ENCODE measurements at regions not wholly inside any gene's neighbourhood (a gene's known extent, or its start where the extent isn't known, plus 50 kb on each side); places are given as distances from the start of the nearest gene placed in this dataset.

DNA sequence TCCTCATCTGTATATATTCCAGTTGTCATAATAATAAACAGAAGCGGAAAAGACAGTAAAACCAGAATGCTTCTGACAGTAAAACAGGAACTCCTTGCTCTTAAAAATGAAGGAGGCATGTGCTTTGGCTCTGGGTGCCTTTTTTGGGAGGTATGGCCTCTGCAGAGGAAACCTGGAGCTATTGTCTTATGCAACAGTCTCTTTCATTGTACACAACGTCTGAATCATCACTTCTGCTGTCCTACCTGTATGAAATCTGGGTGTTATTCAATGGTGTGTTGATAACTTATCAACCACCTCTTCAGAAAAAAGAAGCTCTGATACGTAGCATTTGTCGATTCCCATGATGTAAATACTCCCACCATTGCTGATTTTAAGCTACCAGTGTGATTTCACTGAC, 64.8 kb downstream of the CDCA7 start:
- no peak for DNase-seq (ENCODE audit: low spot score)
- no peak for FAIRE-seq

DNA sequence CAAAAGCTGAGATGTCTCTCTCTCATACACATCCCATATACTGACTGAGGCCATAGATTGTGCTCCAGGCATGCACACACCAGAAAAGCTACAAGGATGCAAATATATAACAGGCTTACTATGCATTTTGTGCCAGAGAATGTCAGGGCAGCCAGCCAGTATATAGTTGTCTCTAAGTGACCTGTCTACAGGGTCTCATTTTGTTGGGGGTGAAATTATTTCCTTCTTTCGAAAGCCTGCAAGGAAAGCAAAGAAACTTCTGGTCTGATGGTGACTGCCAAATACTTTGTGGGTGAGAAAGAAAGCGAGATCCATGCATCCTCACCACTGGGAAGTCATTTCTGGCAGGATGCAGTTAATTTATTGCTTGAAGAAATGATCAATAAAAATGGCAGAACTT, 70.2 kb downstream of the CDCA7 start:
- FAIRE-seq = no peak
- DNase-seq (ENCODE audit: low spot score) = no peak

- DNase-seq (ENCODE audit: low spot score) = peak; percentile 52
- peak; percentile 37 for FAIRE-seq
Observed at GRCh38 chr2:173427887-173428668, 73.4 kb downstream of the CDCA7 start.

GRCh38 chr2:173431191-173431590, 76.5 kb downstream of the CDCA7 start:
- no peak for DNase-seq (ENCODE audit: low spot score)
- FAIRE-seq = no peak

GRCh38 chr2:173432049-173432754, 77.5 kb downstream of the CDCA7 start:
- no peak for DNase-seq (ENCODE audit: low spot score)

GRCh38 chr2:173434762-173435569, 80.3 kb downstream of the CDCA7 start:
- DNase-seq (ENCODE audit: low spot score) (no peak), FAIRE-seq (no peak)

More at GRCh38 chr2:173432049-173432754, 77.5 kb downstream of the CDCA7 start:
- FAIRE-seq = no peak

DNA sequence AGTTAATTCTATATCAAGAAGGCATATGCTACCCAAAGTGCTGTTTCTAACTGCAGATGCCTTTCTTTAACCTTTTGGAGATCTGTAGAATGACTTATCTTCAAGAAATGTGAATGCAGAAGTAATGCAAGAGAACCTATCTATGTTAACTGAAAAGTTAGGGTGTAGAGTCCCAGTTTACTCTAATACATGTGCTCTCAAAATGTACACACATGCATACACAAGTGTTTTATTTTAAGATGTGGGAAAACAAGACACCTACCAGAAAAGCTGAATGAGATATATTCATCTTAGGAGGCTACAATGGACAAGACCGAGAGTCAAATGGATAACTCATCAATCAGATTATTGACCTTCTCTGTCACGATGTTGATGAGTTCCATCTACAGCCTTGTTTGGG, 80.9 kb downstream of the CDCA7 start:
- no peak for FAIRE-seq

DNA sequence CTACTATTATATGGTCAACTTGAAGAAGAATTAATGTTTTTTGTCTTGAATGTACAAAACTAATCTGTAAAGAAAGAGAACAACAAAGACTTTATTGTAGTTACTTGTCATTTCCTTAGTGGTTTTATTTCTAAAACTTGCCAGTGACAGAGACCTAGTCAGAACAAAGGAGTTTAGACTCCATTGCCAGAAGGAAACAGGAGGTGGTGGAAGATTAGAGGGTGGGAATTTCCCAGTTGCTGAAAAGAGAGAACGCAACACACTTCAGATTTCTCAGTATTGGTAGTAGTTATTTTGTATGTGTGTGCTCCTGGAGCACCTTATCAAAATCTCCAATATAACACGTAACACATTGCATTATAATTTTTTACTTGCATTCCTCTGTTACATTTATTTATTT, 81.4 kb downstream of the CDCA7 start:
- FAIRE-seq = no peak
- DNase-seq (ENCODE audit: low spot score) = no peak

More for the DNA sequence above, 80.9 kb downstream of the CDCA7 start:
- DNase-seq (ENCODE audit: low spot score) = no peak

DNA sequence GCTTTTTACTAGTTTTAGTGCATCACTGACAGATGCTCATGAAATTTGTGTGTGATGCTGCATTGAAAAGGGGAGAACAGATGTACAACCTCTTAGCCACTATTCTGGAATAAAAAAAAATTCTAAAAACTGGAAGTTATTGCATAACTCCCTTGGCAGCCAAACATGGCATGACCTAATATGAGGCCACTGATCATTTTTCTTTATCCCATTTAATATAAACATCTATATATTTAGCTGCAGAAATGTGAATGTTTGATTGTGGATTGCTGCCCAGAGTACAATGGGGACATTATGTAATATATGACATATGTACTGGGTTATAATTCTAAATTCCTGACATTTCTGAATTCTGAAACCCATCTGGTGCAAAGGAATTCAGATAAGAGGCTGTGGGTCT, 86.5 kb downstream of the CDCA7 start:
- FAIRE-seq (no peak), DNase-seq (ENCODE audit: low spot score) (no peak)

DNA sequence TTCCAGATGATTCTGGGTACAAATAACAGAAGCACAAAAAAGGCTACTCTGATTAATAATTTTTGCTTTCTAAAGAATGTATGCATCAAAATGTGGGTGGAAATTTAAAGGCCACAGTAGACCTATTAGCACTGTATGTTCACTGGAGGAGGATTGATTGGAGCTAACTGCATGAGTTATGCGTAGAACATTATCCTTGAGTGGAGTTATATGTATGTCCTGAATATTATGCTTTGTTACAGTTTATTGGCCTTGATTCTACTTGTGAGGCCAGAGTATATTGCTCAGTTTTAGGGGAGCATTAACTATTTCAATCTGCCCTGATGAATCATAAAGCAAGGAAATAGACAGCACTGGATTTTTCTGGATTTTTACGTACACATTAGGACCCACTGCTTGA, 87.9 kb downstream of the CDCA7 start:
- no peak for DNase-seq (ENCODE audit: low spot score)
- no peak for FAIRE-seq

GRCh38 chr2:173446722-173447121, 92.0 kb downstream of the CDCA7 start:
- DNase-seq (ENCODE audit: low spot score) (no peak), FAIRE-seq (no peak)

GRCh38 chr2:173448938-173449471, 94.3 kb downstream of the CDCA7 start:
- peak; percentile 77 for FAIRE-seq

GRCh38 chr2:173451118-173451517, 96.4 kb downstream of the CDCA7 start:
- FAIRE-seq (no peak), DNase-seq (ENCODE audit: low spot score) (no peak)

More at GRCh38 chr2:173448938-173449471, 94.3 kb downstream of the CDCA7 start:
- DNase-seq (ENCODE audit: low spot score) = peak; percentile 66

DNA sequence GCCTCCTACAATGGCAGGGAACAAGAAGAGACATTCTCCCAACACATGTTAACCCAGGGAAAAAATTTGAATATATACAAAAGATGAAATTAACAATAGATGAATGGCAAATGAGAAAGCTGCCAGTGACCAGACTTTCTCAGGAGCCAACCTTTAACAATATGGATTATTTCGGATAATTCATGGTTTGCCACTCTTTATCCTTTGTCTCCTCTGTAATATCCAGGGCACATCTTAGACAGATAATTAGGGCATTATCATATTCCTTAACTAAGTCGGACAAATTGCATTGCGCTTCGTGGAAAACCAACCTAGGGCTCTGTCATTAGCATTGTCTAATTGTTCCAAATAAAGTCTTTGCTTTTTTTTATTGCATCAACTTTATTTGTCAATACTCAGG, 97.3 kb downstream of the CDCA7 start:
- no peak for FAIRE-seq
- no peak for DNase-seq (ENCODE audit: low spot score)

DNA sequence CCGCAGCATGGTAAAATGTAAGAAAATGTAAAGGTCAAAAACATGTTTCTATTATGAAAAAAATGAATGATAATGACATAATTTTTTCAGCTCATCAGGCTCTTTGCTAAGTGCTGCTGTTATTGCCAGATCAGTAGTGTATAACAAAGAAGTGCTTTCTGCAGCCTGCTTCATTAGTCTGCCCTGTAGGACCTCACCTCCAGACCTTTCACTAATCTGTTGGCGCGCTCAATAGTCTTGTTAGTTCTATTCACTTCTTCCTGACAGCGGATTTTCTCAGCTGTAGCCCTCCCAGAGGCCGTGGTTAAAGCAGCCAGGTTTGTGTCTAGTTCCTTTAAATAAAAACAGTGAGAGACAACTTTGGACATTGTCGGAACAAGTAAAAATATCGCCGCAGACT, 97.7 kb downstream of the CDCA7 start:
- DNase-seq (ENCODE audit: low spot score) = no peak

GRCh38 chr2:173456960-173457359, 102.3 kb downstream of the CDCA7 start:
- no peak for FAIRE-seq
- DNase-seq (ENCODE audit: low spot score) = no peak

More for the DNA sequence above, 97.7 kb downstream of the CDCA7 start:
- FAIRE-seq = no peak

GRCh38 chr2:173457366-173457765, 102.7 kb downstream of the CDCA7 start:
- FAIRE-seq = no peak

DNA sequence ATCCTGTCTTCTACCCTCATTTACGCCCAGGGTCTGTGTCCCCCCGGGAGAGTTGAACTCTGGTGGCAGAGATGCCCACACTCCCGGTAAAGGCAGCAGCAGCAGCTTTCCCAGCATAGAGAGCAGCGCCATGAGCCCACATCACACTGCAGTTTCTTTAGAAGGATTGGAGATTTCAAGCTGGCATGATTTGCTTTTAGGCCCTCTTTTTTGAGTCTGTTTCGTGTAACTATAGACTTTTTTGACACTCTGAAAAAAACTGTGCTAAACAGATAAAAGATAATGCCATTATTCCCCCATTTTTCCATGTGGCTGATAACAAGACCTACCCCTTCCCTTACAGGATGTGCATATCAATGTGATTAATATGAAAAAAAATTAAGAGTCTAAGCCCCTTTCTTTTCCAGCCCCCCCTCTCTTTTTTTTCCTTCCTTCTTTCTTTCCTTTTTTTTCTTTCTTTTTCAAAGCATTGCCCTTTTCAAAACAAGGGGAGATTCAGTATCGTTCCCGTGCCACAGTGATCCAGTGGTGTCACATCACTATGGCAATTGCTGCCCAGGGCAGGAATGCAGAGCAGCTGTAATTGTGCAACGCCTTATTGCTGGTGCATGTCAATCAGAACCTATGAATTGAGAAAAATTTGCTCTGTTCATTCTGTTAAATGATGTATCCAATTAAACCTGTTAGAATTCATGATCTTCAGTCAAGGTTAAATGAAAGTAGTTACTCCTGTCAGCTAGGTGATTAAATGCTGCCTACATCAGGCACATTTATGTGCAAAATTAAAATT, 104.5 kb downstream of the CDCA7 start:
- FAIRE-seq (no peak), DNase-seq (ENCODE audit: low spot score) (no peak)

More at GRCh38 chr2:173457366-173457765, 102.7 kb downstream of the CDCA7 start:
- no peak for DNase-seq (ENCODE audit: low spot score)

GRCh38 chr2:173462892-173463840, 108.5 kb downstream of the CDCA7 start:
- DNase-seq (ENCODE audit: low spot score) = no peak
- FAIRE-seq = no peak

DNA sequence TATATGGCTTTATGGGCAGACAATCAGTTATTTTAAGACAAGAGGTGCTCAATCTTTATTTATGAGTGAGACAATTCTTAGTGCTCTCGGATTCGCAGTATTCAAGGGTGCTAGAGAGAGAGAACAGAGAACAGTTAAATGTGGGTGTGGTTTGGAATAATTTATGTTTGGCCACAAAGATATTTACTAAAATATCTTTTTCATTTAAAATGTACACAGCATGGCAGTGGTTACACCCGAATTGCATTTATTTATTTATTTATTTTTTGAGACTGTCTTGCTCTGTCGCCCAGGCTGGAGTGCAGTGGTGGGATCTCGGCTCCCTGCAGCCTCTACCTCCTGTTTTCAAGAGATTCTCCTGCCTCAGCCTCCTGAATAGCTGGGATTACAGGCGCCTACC, 109.2 kb downstream of the CDCA7 start:
- DNase-seq (ENCODE audit: low spot score) (no peak), FAIRE-seq (no peak)
